ENCODE measurements at regions not wholly inside any gene's neighbourhood (a gene's known extent, or its start where the extent isn't known, plus 50 kb on each side); places are given as distances from the start of the nearest gene placed in this dataset.

GRCh38 chr3:167908746-167909503, 173.4 kb downstream of the SERPINI1 start:
- 37% methylated on average over 5 of the region's 5 CpGs for WGBS (ENCODE audit: low lambda C conversion rate, missing lambda C conversion rate)
- DNase-seq (ENCODE audit: low spot score), result peak; percentile 17
- Histone ChIP-seq H3K4me2 (peak overlapping the region; percentile 53), H3K9me3 (ENCODE audit: low read depth) (no peaks in the 10 kb centered on the region), H3K27ac (peak overlapping the region; percentile 74), H3K4me3 (no peak overlapping the region), H3K4me1 (ENCODE audit: insufficient read depth) (no peaks in the 10 kb centered on the region), H2AFZ (no peak overlapping the region), H4K20me1 (ENCODE audit: insufficient read depth, poor library complexity, severe bottlenecking) (peaks cover 2% of the 10 kb centered on the region), H3K79me2 (no peaks in the 10 kb centered on the region), H3K9me2 (replicated peaks; ENCODE audit: insufficient read depth) (no peaks in the 10 kb centered on the region), H3K36me3 (replicated peaks; ENCODE audit: insufficient read depth, low read depth) (no peaks in the 10 kb centered on the region), H3K27me3 (no peaks in the 10 kb centered on the region)
- no peak for TF ChIP-seq EZH2phosphoT487 (IDR thresholded peaks at IDR 0.05; ENCODE audit: low read depth, severe bottlenecking, unreplicated experiment)
- TF ChIP-seq EZH2 (IDR thresholded peaks at IDR 0.05; ENCODE audit: borderline replicate concordance), result no peak
- TF ChIP-seq CTCF (IDR thresholded peaks at IDR 0.05; ENCODE audit: poor library complexity), result no peak

- DNase-seq (ENCODE audit: low spot score), result no peak
- TF ChIP-seq EZH2 (IDR thresholded peaks at IDR 0.05; ENCODE audit: borderline replicate concordance) (no peak), CTCF (IDR thresholded peaks at IDR 0.05; ENCODE audit: poor library complexity) (no peak), EZH2phosphoT487 (IDR thresholded peaks at IDR 0.05; ENCODE audit: low read depth, severe bottlenecking, unreplicated experiment) (no peak)
- peak overlapping the region; percentile 53 for H3K4me2 ChIP-seq
- H2AFZ ChIP-seq, result no peak overlapping the region
- no peaks in the 10 kb centered on the region for H3K36me3 ChIP-seq (replicated peaks; ENCODE audit: insufficient read depth, low read depth)
- H3K4me1 ChIP-seq (ENCODE audit: insufficient read depth), result no peaks in the 10 kb centered on the region
- H3K9me2 ChIP-seq (replicated peaks; ENCODE audit: insufficient read depth), result no peaks in the 10 kb centered on the region
- no peaks in the 10 kb centered on the region for H3K79me2 ChIP-seq
- WGBS (ENCODE audit: low lambda C conversion rate, missing lambda C conversion rate), result 87% methylated on average over 4 of the region's 4 CpGs
- no peaks in the 10 kb centered on the region for H3K9me3 ChIP-seq (ENCODE audit: low read depth)
- H3K27me3 ChIP-seq, result no peaks in the 10 kb centered on the region
- H3K27ac ChIP-seq, result peak overlapping the region; percentile 74
- no peak overlapping the region for H3K4me3 ChIP-seq
- peaks cover 2% of the 10 kb centered on the region for H4K20me1 ChIP-seq (ENCODE audit: insufficient read depth, poor library complexity, severe bottlenecking)
Observed at GRCh38 chr3:167908221-167908620, 172.7 kb downstream of the SERPINI1 start.

DNA sequence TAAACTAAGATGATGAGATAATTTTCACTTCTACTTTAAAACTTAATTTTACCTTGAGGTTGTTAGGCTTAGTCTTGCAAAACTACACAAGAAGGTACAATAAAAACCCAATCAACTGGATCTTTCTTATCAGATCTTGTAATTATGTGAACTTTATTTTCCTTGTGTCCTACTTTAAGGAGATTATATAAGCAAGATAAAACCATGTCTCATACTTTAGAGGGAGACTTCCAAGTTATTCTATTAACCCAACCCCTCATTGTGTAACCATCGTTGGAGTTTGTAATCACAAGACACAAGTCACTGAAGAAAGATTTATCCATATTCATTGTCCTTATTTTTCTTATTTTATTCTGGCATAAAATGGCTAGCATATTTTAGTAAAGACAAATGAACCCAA, 165.6 kb downstream of the SERPINI1 start:
- no peaks in the 10 kb centered on the region for H3K9me3 ChIP-seq (ENCODE audit: low read depth)
- H3K4me2 ChIP-seq, result no peak overlapping the region
- no peaks in the 10 kb centered on the region for H3K9me2 ChIP-seq (replicated peaks; ENCODE audit: insufficient read depth)
- H2AFZ ChIP-seq, result no peak overlapping the region
- TF ChIP-seq EZH2 (IDR thresholded peaks at IDR 0.05; ENCODE audit: borderline replicate concordance), result no peak
- TF ChIP-seq CTCF (IDR thresholded peaks at IDR 0.05; ENCODE audit: poor library complexity), result no peak
- TF ChIP-seq EZH2phosphoT487 (IDR thresholded peaks at IDR 0.05; ENCODE audit: low read depth, severe bottlenecking, unreplicated experiment), result no peak
- H3K36me3 ChIP-seq (replicated peaks; ENCODE audit: insufficient read depth, low read depth), result no peaks in the 10 kb centered on the region
- H4K20me1 ChIP-seq (ENCODE audit: insufficient read depth, poor library complexity, severe bottlenecking), result no peaks in the 10 kb centered on the region
- H3K27ac ChIP-seq, result no peak overlapping the region
- no peak for DNase-seq (ENCODE audit: low spot score)
- no peaks in the 10 kb centered on the region for H3K27me3 ChIP-seq
- WGBS (ENCODE audit: low lambda C conversion rate, missing lambda C conversion rate), result 54% methylated on average over 1 of the region's 1 CpG
- no peaks in the 10 kb centered on the region for H3K79me2 ChIP-seq
- H3K4me1 ChIP-seq (ENCODE audit: insufficient read depth), result no peaks in the 10 kb centered on the region
- no peak overlapping the region for H3K4me3 ChIP-seq

Data from hepatocyte (in vitro differentiated cells).